GM23338 (cell line): ENCODE measurements at regions not wholly inside any gene's neighbourhood (a gene's known extent, or its start where the extent isn't known, plus 50 kb on each side); places are given as distances from the start of the nearest gene placed in this dataset.

Experiments
- ATAC-seq: fragments of 200-7000 bp; cut with Tn5 transposase; 3 replicates; pipeline ENCODE4 v1.9.1; 2020
- DNase-seq: peaks from one replicate; pipeline ENCODE4 v3.0.0-alpha.2; 2015; ENCODE audit warnings: low spot score
- H2AFZ ChIP-seq: fragments of 200-600 bp; sonication (generic); 2 replicates; pipeline ENCODE4 v1.8.0; 2016; ENCODE audit warnings: antibody characterized with exemption, mild to moderate bottlenecking, moderate library complexity
- H3F3A ChIP-seq: fragments of 200-600 bp; sonication (generic); replicated peaks from 2 replicates; pipeline ENCODE4 v1.8.0; 2017; ENCODE audit warnings: antibody characterized with exemption, mixed run types, low read depth
- H3K27ac ChIP-seq: fragments of 200-600 bp; sonication (generic); 2 replicates; pipeline ENCODE4 v1.6.1; 2016; ENCODE audit warnings: low read depth
- H3K27me3 ChIP-seq: fragments of 200-600 bp; sonication (generic); 2 replicates; pipeline ENCODE4 v1.8.0; 2016; ENCODE audit warnings: mild to moderate bottlenecking, mixed run types, moderate library complexity; ENCODE audit not compliant: insufficient read depth
- H3K36me3 ChIP-seq: fragments of 200-600 bp; sonication (generic); 2 replicates; pipeline ENCODE4 v1.8.0; 2016; ENCODE audit warnings: mild to moderate bottlenecking; ENCODE audit not compliant: insufficient read depth
- H3K4me1 ChIP-seq: fragments of 200-600 bp; sonication (generic); 2 replicates; pipeline ENCODE4 v1.8.0; 2016; ENCODE audit warnings: mild to moderate bottlenecking, moderate library complexity; ENCODE audit not compliant: insufficient read depth
- H3K4me2 ChIP-seq: fragments of 200-600 bp; sonication (generic); 2 replicates; pipeline ENCODE4 v1.7.1; 2017; ENCODE audit warnings: mixed run types
- H3K4me3 ChIP-seq: fragments of 200-600 bp; sonication (generic); 2 replicates; pipeline ENCODE4 v1.6.1; 2016; ENCODE audit warnings: mixed run types
- H3K79me2 ChIP-seq: fragments of 200-600 bp; sonication (generic); replicated peaks from 2 replicates; pipeline ENCODE4 v1.8.0; 2017; ENCODE audit warnings: mild to moderate bottlenecking; ENCODE audit not compliant: insufficient read depth
- H3K9me2 ChIP-seq: fragments of 200-600 bp; sonication (generic); 2 replicates; pipeline ENCODE4 v1.8.0; 2017; ENCODE audit not compliant: insufficient read depth
- H4K20me1 ChIP-seq: fragments of 200-600 bp; sonication (generic); replicated peaks from 2 replicates; pipeline ENCODE4 v1.8.0; 2017; ENCODE audit warnings: mild to moderate bottlenecking; ENCODE audit not compliant: insufficient read depth
- H3K27ac Mint-ChIP-seq: 2 replicates; pipeline ENCODE4 v1.8.0; 2020; ENCODE audit warnings: inconsistent platforms, mild to moderate bottlenecking, moderate library complexity, mixed read lengths
- H3K27me3 Mint-ChIP-seq: 3 replicates; pipeline ENCODE4 v1.8.0; 2022; ENCODE audit warnings: low read depth, mild to moderate bottlenecking, moderate library complexity, mixed read lengths, inconsistent platforms; ENCODE audit not compliant: insufficient read depth, poor library complexity
- H3K36me3 Mint-ChIP-seq: 3 replicates; pipeline ENCODE4 v1.8.0; 2021; ENCODE audit warnings: low read depth, mild to moderate bottlenecking, inconsistent platforms, moderate library complexity, mixed read lengths
- H3K4me1 Mint-ChIP-seq: 3 replicates; pipeline ENCODE4 v1.8.0; 2020; ENCODE audit warnings: mild to moderate bottlenecking, inconsistent platforms, mixed read lengths
- H3K4me3 Mint-ChIP-seq: 3 replicates; pipeline ENCODE4 v1.8.0; 2021; ENCODE audit warnings: moderate library complexity, mild to moderate bottlenecking, inconsistent platforms, mixed read lengths
- H3K9me3 Mint-ChIP-seq: 3 replicates; pipeline ENCODE4 v1.8.0; 2020; ENCODE audit warnings: moderate library complexity, mild to moderate bottlenecking, inconsistent platforms, mixed read lengths
- CREB1 ChIP-seq: fragments of 250-450 bp; sonication (Bioruptor Pico); IDR thresholded peaks from 2 replicates; pipeline ENCODE4 v1.5.0; 2020; ENCODE audit warnings: low read depth, mild to moderate bottlenecking, moderate library complexity
- EZH2 ChIP-seq: fragments of 200-600 bp; sonication (generic); IDR thresholded peaks from one replicate; pipeline ENCODE4 v1.8.0; 2017; ENCODE audit warnings: antibody characterized with exemption, mild to moderate bottlenecking, low read depth; ENCODE audit not compliant: unreplicated experiment
- EZH2phosphoT487 ChIP-seq: fragments of 200-600 bp; sonication (generic); IDR thresholded peaks from one replicate; pipeline ENCODE4 v1.8.1; 2018; ENCODE audit warnings: antibody characterized with exemption; ENCODE audit not compliant: unreplicated experiment
- JUNB ChIP-seq: IDR thresholded peaks from one replicate; pipeline ENCODE4 v1.6.1; 2016; ENCODE audit warnings: antibody characterized with exemption; ENCODE audit not compliant: unreplicated experiment
- NANOG ChIP-seq: IDR thresholded peaks from 2 replicates; pipeline ENCODE4 v1.6.1; 2016; ENCODE audit warnings: antibody characterized with exemption, borderline replicate concordance
- POLR2AphosphoS5 ChIP-seq: IDR thresholded peaks from 2 replicates; pipeline ENCODE4 v1.6.1; 2016; ENCODE audit warnings: antibody characterized with exemption, low read depth
- STAT1 ChIP-seq: IDR thresholded peaks from one replicate; pipeline ENCODE4 v1.6.1; 2016; ENCODE audit warnings: antibody characterized with exemption; ENCODE audit not compliant: unreplicated experiment
- ZNF114 ChIP-seq: fragments of 250-450 bp; sonication (Bioruptor Pico); IDR thresholded peaks from 2 replicates; pipeline ENCODE4 v1.5.0; 2020; ENCODE audit warnings: mild to moderate bottlenecking, moderate library complexity
- ZNF331 ChIP-seq: fragments of 250-450 bp; sonication (Bioruptor Pico); IDR thresholded peaks from 2 replicates; pipeline ENCODE4 v1.5.0; 2020; ENCODE audit warnings: low read depth, mild to moderate bottlenecking, moderate library complexity
- ZNF462 ChIP-seq: fragments of 250-450 bp; sonication (Bioruptor Pico); IDR thresholded peaks from 2 replicates; pipeline ENCODE4 v1.5.0; 2020; ENCODE audit warnings: mild to moderate bottlenecking, moderate library complexity
- TF ChIP-seq, protein P1 (sequence below): IDR thresholded peaks from one replicate; pipeline ENCODE4 v1.6.1; 2018; ENCODE audit warnings: antibody characterized with exemption; ENCODE audit not compliant: unreplicated experiment
- TF ChIP-seq, protein P2 (sequence below), 2 experiments: fragments of 200-600 bp in 1 of 2; sonication (generic) in 1 of 2; conservative IDR thresholded peaks; 2 replicates each; pipeline versions ENCODE4 v1.5.1 to v1.6.1; 2016 to 2017; ENCODE audit warnings: antibody characterized with exemption in 2 of 2, low read depth in 2 of 2, mild to moderate bottlenecking in 2 of 2, moderate library complexity in 1 of 2
- TF ChIP-seq, protein P3 (sequence below): IDR thresholded peaks from 2 replicates; pipeline ENCODE4 v1.6.1; 2016; ENCODE audit warnings: antibody characterized with exemption

GRCh38 chr12:130078852-130079251, 83.4 kb upstream of the FZD10 start:
- DNase-seq (no peak), ATAC-seq (no peak)
- no peaks in the 10 kb centered on the region for H3K36me3 ChIP-seq
- TF ChIP-seq ZNF114 (CRISPR knock-in tag) (no peak), EZH2 (no peak), ZNF462 (no peak), CREB1 (CRISPR knock-in tag) (no peak), STAT1 (no peak), EZH2phosphoT487 (no peak), POLR2AphosphoS5 (no peak), NANOG (no peak), ZNF331 (CRISPR knock-in tag) (no peak), JUNB (no peak)
- TF ChIP-seq, protein P1, sequence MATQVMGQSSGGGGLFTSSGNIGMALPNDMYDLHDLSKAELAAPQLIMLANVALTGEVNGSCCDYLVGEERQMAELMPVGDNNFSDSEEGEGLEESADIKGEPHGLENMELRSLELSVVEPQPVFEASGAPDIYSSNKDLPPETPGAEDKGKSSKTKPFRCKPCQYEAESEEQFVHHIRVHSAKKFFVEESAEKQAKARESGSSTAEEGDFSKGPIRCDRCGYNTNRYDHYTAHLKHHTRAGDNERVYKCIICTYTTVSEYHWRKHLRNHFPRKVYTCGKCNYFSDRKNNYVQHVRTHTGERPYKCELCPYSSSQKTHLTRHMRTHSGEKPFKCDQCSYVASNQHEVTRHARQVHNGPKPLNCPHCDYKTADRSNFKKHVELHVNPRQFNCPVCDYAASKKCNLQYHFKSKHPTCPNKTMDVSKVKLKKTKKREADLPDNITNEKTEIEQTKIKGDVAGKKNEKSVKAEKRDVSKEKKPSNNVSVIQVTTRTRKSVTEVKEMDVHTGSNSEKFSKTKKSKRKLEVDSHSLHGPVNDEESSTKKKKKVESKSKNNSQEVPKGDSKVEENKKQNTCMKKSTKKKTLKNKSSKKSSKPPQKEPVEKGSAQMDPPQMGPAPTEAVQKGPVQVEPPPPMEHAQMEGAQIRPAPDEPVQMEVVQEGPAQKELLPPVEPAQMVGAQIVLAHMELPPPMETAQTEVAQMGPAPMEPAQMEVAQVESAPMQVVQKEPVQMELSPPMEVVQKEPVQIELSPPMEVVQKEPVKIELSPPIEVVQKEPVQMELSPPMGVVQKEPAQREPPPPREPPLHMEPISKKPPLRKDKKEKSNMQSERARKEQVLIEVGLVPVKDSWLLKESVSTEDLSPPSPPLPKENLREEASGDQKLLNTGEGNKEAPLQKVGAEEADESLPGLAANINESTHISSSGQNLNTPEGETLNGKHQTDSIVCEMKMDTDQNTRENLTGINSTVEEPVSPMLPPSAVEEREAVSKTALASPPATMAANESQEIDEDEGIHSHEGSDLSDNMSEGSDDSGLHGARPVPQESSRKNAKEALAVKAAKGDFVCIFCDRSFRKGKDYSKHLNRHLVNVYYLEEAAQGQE, result no peak
- TF ChIP-seq, protein P2, sequence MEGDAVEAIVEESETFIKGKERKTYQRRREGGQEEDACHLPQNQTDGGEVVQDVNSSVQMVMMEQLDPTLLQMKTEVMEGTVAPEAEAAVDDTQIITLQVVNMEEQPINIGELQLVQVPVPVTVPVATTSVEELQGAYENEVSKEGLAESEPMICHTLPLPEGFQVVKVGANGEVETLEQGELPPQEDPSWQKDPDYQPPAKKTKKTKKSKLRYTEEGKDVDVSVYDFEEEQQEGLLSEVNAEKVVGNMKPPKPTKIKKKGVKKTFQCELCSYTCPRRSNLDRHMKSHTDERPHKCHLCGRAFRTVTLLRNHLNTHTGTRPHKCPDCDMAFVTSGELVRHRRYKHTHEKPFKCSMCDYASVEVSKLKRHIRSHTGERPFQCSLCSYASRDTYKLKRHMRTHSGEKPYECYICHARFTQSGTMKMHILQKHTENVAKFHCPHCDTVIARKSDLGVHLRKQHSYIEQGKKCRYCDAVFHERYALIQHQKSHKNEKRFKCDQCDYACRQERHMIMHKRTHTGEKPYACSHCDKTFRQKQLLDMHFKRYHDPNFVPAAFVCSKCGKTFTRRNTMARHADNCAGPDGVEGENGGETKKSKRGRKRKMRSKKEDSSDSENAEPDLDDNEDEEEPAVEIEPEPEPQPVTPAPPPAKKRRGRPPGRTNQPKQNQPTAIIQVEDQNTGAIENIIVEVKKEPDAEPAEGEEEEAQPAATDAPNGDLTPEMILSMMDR (conservative IDR thresholded peaks at IDR 0.05; ENCODE audit: low read depth in 2 of 2), result no peak
- TF ChIP-seq, protein P3, sequence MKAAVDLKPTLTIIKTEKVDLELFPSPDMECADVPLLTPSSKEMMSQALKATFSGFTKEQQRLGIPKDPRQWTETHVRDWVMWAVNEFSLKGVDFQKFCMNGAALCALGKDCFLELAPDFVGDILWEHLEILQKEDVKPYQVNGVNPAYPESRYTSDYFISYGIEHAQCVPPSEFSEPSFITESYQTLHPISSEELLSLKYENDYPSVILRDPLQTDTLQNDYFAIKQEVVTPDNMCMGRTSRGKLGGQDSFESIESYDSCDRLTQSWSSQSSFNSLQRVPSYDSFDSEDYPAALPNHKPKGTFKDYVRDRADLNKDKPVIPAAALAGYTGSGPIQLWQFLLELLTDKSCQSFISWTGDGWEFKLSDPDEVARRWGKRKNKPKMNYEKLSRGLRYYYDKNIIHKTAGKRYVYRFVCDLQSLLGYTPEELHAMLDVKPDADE, result no peak
- H3K4me1 ChIP-seq, result no peaks in the 10 kb centered on the region
- no peaks in the 10 kb centered on the region for H4K20me1 ChIP-seq
- no peak overlapping the region for H2AFZ ChIP-seq
- no peak overlapping the region for H3K4me2 ChIP-seq
- H3K27me3 ChIP-seq, result peaks cover 15% of the 10 kb centered on the region; the same call in 1 of the 2 replicates
- Mint-ChIP-seq H3K27ac (no peak overlapping the region), H3K36me3 (peaks cover 64% of the 10 kb centered on the region), H3K4me1 (no peaks in the 10 kb centered on the region), H3K9me3 (peaks cover 100% of the 10 kb centered on the region), H3K27me3 (peaks cover 8% of the 10 kb centered on the region), H3K4me3 (no peak overlapping the region)
- no peaks in the 10 kb centered on the region for H3K9me2 ChIP-seq
- no peak overlapping the region for H3K27ac ChIP-seq
- H3K79me2 ChIP-seq, result no peaks in the 10 kb centered on the region
- H3F3A ChIP-seq, result no peaks in the 10 kb centered on the region
- H3K4me3 ChIP-seq, result no peak overlapping the region
